ENCODE measurements at regions not wholly inside any gene's neighbourhood (a gene's known extent, or its start where the extent isn't known, plus 50 kb on each side); places are given as distances from the start of the nearest gene placed in this dataset.

DNA sequence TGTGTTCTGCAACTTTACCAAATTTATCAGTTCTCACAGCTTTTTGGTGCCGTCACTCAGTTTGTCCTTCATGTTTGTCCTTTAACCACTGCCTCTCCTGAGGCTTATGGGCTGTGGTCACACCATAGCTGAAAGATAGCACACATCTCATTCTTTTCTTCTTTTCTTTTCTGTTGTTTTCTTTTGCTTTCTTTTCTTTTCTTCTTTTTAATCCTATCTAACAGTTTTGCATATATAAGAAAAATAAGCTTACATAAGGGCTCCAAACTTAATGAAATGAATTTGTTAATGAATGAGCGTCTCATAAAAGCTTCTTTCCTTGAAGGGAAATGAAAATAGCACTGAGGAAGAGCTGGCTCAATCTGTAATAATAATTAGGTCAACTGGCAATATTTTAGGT lies 1061.2 kb downstream of the PCDH18 start:
- Histone ChIP-seq H3K4me2 (no peak overlapping the region), H4K20me1 (ENCODE audit: insufficient read depth) (no peaks in the 10 kb centered on the region), H3K27ac (no peak overlapping the region), H3K4me3 (no peak overlapping the region), H3K9me3 (ENCODE audit: insufficient read depth, low read depth) (no peaks in the 10 kb centered on the region), H3K27me3 (ENCODE audit: insufficient read depth, low read depth) (no peaks in the 10 kb centered on the region), H2AFZ (no peak overlapping the region), H3K36me3 (ENCODE audit: low read depth) (no peaks in the 10 kb centered on the region), H3K9me2 (ENCODE audit: insufficient read depth) (no peaks in the 10 kb centered on the region), H3F3A (ENCODE audit: insufficient read depth, low read depth) (no peaks in the 10 kb centered on the region), H3K4me1 (replicated peaks; ENCODE audit: insufficient read depth) (no peaks in the 10 kb centered on the region), H3K79me2 (ENCODE audit: low read depth) (no peaks in the 10 kb centered on the region)
- intact Hi-C loops (cut with micrococcal nuclease; ENCODE audit: unreplicated experiment): no loop called here
- ChIA-PET POLR2A (ENCODE audit: unreplicated experiment) (no interaction called here), CTCF (no interaction called here)
- BruUV-seq (replicated peaks): no TSS peak
- DNase-seq: no peak
- TF ChIP-seq EZH2 (IDR thresholded peaks at IDR 0.05; ENCODE audit: low read depth): no peak
- TF ChIP-seq, protein P1, sequence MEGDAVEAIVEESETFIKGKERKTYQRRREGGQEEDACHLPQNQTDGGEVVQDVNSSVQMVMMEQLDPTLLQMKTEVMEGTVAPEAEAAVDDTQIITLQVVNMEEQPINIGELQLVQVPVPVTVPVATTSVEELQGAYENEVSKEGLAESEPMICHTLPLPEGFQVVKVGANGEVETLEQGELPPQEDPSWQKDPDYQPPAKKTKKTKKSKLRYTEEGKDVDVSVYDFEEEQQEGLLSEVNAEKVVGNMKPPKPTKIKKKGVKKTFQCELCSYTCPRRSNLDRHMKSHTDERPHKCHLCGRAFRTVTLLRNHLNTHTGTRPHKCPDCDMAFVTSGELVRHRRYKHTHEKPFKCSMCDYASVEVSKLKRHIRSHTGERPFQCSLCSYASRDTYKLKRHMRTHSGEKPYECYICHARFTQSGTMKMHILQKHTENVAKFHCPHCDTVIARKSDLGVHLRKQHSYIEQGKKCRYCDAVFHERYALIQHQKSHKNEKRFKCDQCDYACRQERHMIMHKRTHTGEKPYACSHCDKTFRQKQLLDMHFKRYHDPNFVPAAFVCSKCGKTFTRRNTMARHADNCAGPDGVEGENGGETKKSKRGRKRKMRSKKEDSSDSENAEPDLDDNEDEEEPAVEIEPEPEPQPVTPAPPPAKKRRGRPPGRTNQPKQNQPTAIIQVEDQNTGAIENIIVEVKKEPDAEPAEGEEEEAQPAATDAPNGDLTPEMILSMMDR (conservative IDR thresholded peaks at IDR 0.05): no peak

DNA sequence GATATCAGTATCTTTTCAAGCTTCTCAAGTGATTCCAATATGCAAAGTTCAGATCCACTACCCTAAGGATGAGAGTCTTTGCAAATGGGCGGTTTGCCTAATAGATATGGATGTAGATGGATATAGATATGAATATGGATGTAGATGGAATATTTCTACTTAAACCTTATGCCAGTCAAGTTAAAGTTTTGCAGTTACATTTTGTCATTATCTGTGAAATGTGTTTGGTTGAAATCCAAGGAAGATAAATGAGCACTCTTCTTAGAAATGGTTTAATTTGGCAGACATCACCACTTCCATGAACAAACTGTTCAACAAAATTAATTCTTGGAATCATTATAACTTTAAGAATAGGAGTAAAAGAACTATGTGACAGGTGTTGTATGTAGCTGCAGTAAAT lies 1066.6 kb downstream of the PCDH18 start:
- Histone ChIP-seq H2AFZ (no peak overlapping the region), H3F3A (ENCODE audit: insufficient read depth, low read depth) (no peaks in the 10 kb centered on the region), H3K27me3 (ENCODE audit: insufficient read depth, low read depth) (no peaks in the 10 kb centered on the region), H3K4me2 (no peak overlapping the region), H3K4me3 (no peak overlapping the region), H4K20me1 (ENCODE audit: insufficient read depth) (no peaks in the 10 kb centered on the region), H3K27ac (no peak overlapping the region), H3K4me1 (replicated peaks; ENCODE audit: insufficient read depth) (no peaks in the 10 kb centered on the region), H3K79me2 (ENCODE audit: low read depth) (no peaks in the 10 kb centered on the region), H3K36me3 (ENCODE audit: low read depth) (no peaks in the 10 kb centered on the region), H3K9me2 (ENCODE audit: insufficient read depth) (no peaks in the 10 kb centered on the region), H3K9me3 (ENCODE audit: insufficient read depth, low read depth) (no peaks in the 10 kb centered on the region)
- CTCF ChIA-PET: no interaction called here
- POLR2A ChIA-PET (ENCODE audit: unreplicated experiment): no interaction called here
- no TSS peak for BruUV-seq (replicated peaks)
- TF ChIP-seq, protein P1 (conservative IDR thresholded peaks at IDR 0.05): no peak
- TF ChIP-seq EZH2 (IDR thresholded peaks at IDR 0.05; ENCODE audit: low read depth): no peak
- no peak for DNase-seq
- intact Hi-C loops (cut with micrococcal nuclease; ENCODE audit: unreplicated experiment): no loop called here

DNA sequence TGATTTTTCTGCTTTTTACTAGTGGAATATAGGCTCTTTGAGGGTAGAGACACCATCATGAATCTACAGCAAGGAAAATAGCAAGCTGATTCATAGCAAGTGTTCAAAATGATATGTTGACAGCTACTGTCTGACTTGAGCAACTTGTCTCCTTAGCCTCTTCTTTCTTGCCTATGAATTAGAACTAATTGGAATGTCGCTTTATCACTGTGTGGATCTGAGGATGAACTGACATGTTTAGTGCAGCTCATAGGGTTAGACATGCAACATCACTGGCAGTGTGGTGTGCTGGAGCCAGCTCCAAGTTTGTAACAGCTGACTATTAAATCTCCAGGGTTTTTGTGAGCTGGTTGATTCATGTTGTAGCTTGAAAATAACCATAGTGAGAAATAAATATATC lies 1068.4 kb downstream of the PCDH18 start:
- TF ChIP-seq, protein P1 (conservative IDR thresholded peaks at IDR 0.05): no peak
- TF ChIP-seq EZH2 (IDR thresholded peaks at IDR 0.05; ENCODE audit: low read depth): no peak
- Histone ChIP-seq H3F3A (ENCODE audit: insufficient read depth, low read depth) (no peaks in the 10 kb centered on the region), H2AFZ (no peak overlapping the region), H3K9me2 (ENCODE audit: insufficient read depth) (no peaks in the 10 kb centered on the region), H4K20me1 (ENCODE audit: insufficient read depth) (no peaks in the 10 kb centered on the region), H3K79me2 (ENCODE audit: low read depth) (no peaks in the 10 kb centered on the region), H3K4me3 (no peak overlapping the region), H3K27me3 (ENCODE audit: insufficient read depth, low read depth) (no peaks in the 10 kb centered on the region), H3K4me1 (replicated peaks; ENCODE audit: insufficient read depth) (no peaks in the 10 kb centered on the region), H3K27ac (no peak overlapping the region), H3K9me3 (ENCODE audit: insufficient read depth, low read depth) (no peaks in the 10 kb centered on the region), H3K36me3 (ENCODE audit: low read depth) (no peaks in the 10 kb centered on the region), H3K4me2 (no peak overlapping the region)
- intact Hi-C loops (cut with micrococcal nuclease; ENCODE audit: unreplicated experiment): no loop called here
- BruUV-seq (replicated peaks): no TSS peak
- ChIA-PET CTCF (no interaction called here), POLR2A (ENCODE audit: unreplicated experiment) (no interaction called here)
- DNase-seq: no peak

Measured in PC-9 (cell line).